ENCODE measurements at regions not wholly inside any gene's neighbourhood (a gene's known extent, or its start where the extent isn't known, plus 50 kb on each side); places are given as distances from the start of the nearest gene placed in this dataset.

- no peaks in the 10 kb centered on the region for H3K4me1 ChIP-seq (ENCODE audit: insufficient read depth, low read length)
- no peaks in the 10 kb centered on the region for H4K20me1 ChIP-seq (ENCODE audit: low read length)
These were observed 204.9 kb upstream of the FOXF1 start for GRCh38 chr16:86305440-86305839.

DNA sequence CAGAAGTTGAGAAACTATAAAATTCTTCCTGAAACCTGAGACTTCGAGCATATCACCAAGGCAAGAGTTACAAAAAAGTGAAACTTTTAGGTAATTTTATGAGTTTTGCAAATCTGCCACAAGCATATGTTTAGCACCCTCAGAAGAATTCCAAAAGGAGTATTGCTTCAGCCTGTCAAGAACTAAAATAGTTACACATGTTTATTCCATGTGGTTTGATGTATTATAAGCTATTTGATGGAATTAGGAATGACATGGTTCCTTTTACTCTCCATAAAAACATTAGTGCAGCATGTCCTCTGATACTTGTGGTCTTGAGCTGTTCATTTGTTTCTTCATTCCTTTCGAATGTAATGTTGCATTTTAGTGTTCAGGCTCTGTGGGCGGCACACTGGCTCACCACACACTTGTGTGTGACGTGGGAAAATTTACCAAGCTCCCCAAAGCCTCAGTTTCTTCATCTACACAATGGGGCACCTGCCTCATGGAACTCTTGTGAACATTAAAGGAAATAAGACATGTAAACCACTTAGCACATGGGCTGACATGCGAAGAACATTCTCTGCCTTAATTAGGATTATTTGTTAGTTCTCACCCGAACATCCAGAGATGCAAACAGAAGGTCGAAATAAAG, 204.2 kb upstream of the FOXF1 start:
- no peaks in the 10 kb centered on the region for H3K9me3 ChIP-seq (ENCODE audit: low read length)
- ChIA-PET POLR2A (ENCODE audit: unreplicated experiment) (no interaction called here), CTCF (no interaction called here)
- no peak overlapping the region for H3K4me3 ChIP-seq (ENCODE audit: low read length)
- H4K20me1 ChIP-seq (ENCODE audit: low read length), result no peaks in the 10 kb centered on the region
- H3K4me2 ChIP-seq (ENCODE audit: low read length), result no peak overlapping the region
- no peak for ATAC-seq
- intact Hi-C loops (cut with micrococcal nuclease), result no loop called here
- H3K79me2 ChIP-seq (ENCODE audit: low read length), result no peaks in the 10 kb centered on the region
- BruUV-seq (replicated peaks), result no TSS peak
- no peak overlapping the region for H3K9ac ChIP-seq (ENCODE audit: low read length)
- no peaks in the 10 kb centered on the region for H3F3A ChIP-seq (ENCODE audit: low read length, unreplicated experiment)
- DNase-seq, result no peak
- H2AFZ ChIP-seq (ENCODE audit: low read length), result no peak overlapping the region
- no peaks in the 10 kb centered on the region for H3K36me3 ChIP-seq (ENCODE audit: low read depth, low read length)
- peaks cover 78% of the 10 kb centered on the region for H3K27me3 ChIP-seq (ENCODE audit: low read length)
- no peaks in the 10 kb centered on the region for H3K4me1 ChIP-seq (ENCODE audit: insufficient read depth, low read length)
- TF ChIP-seq EZH2 (IDR thresholded peaks at IDR 0.05; ENCODE audit: low read length, unreplicated experiment) (no peak), EZH2phosphoT487 (IDR thresholded peaks at IDR 0.05; ENCODE audit: borderline replicate concordance, low read length) (no peak)
- TF ChIP-seq, protein P1, sequence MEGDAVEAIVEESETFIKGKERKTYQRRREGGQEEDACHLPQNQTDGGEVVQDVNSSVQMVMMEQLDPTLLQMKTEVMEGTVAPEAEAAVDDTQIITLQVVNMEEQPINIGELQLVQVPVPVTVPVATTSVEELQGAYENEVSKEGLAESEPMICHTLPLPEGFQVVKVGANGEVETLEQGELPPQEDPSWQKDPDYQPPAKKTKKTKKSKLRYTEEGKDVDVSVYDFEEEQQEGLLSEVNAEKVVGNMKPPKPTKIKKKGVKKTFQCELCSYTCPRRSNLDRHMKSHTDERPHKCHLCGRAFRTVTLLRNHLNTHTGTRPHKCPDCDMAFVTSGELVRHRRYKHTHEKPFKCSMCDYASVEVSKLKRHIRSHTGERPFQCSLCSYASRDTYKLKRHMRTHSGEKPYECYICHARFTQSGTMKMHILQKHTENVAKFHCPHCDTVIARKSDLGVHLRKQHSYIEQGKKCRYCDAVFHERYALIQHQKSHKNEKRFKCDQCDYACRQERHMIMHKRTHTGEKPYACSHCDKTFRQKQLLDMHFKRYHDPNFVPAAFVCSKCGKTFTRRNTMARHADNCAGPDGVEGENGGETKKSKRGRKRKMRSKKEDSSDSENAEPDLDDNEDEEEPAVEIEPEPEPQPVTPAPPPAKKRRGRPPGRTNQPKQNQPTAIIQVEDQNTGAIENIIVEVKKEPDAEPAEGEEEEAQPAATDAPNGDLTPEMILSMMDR (conservative IDR thresholded peaks at IDR 0.05; ENCODE audit: low read depth, low read length), result no peak
- H3K9me2 ChIP-seq (replicated peaks; ENCODE audit: low read length), result no peaks in the 10 kb centered on the region
- H3K27ac ChIP-seq (ENCODE audit: low read length), result no peak overlapping the region

More at GRCh38 chr16:86305440-86305839, 204.9 kb upstream of the FOXF1 start:
- no peak for TF ChIP-seq EZH2 (IDR thresholded peaks at IDR 0.05; ENCODE audit: low read length, unreplicated experiment)
- TF ChIP-seq, protein P1 (conservative IDR thresholded peaks at IDR 0.05; ENCODE audit: low read depth, low read length), result no peak
- intact Hi-C loops (cut with micrococcal nuclease), result no loop called here
- no TSS peak for BruUV-seq (replicated peaks)
- POLR2A ChIA-PET (ENCODE audit: unreplicated experiment), result no interaction called here
- DNase-seq (no peak), ATAC-seq (no peak)
- H3K9ac ChIP-seq (ENCODE audit: low read length), result no peak overlapping the region
- no peaks in the 10 kb centered on the region for H3F3A ChIP-seq (ENCODE audit: low read length, unreplicated experiment)
- H3K9me2 ChIP-seq (replicated peaks; ENCODE audit: low read length), result no peaks in the 10 kb centered on the region
- no peaks in the 10 kb centered on the region for H3K9me3 ChIP-seq (ENCODE audit: low read length)
- no peak overlapping the region for H3K4me3 ChIP-seq (ENCODE audit: low read length)
- CTCF ChIA-PET, result no interaction called here
- H3K27ac ChIP-seq (ENCODE audit: low read length), result no peak overlapping the region
- no peak overlapping the region for H3K4me2 ChIP-seq (ENCODE audit: low read length)
- H2AFZ ChIP-seq (ENCODE audit: low read length), result no peak overlapping the region
- H3K79me2 ChIP-seq (ENCODE audit: low read length), result no peaks in the 10 kb centered on the region
- no peaks in the 10 kb centered on the region for H3K36me3 ChIP-seq (ENCODE audit: low read depth, low read length)
- H3K27me3 ChIP-seq (ENCODE audit: low read length), result peaks cover 77% of the 10 kb centered on the region

GRCh38 chr16:86306811-86307513, 203.4 kb upstream of the FOXF1 start:
- Histone ChIP-seq H3K4me1 (ENCODE audit: insufficient read depth, low read length) (no peaks in the 10 kb centered on the region), H3K27me3 (ENCODE audit: low read length) (peaks cover 75% of the 10 kb centered on the region), H3K4me2 (ENCODE audit: low read length) (no peak overlapping the region), H3K9ac (ENCODE audit: low read length) (no peak overlapping the region), H3K9me3 (ENCODE audit: low read length) (no peaks in the 10 kb centered on the region), H3K27ac (ENCODE audit: low read length) (no peak overlapping the region), H2AFZ (ENCODE audit: low read length) (no peak overlapping the region), H3K9me2 (replicated peaks; ENCODE audit: low read length) (no peaks in the 10 kb centered on the region), H3K4me3 (ENCODE audit: low read length) (no peak overlapping the region), H3K36me3 (ENCODE audit: low read depth, low read length) (no peaks in the 10 kb centered on the region), H3K79me2 (ENCODE audit: low read length) (no peaks in the 10 kb centered on the region), H4K20me1 (ENCODE audit: low read length) (no peaks in the 10 kb centered on the region), H3F3A (ENCODE audit: low read length, unreplicated experiment) (no peaks in the 10 kb centered on the region)
- TF ChIP-seq, protein P1 (conservative IDR thresholded peaks at IDR 0.05; ENCODE audit: low read depth, low read length), result no peak
- TF ChIP-seq EZH2 (IDR thresholded peaks at IDR 0.05; ENCODE audit: low read length, unreplicated experiment) (no peak), EZH2phosphoT487 (IDR thresholded peaks at IDR 0.05; ENCODE audit: borderline replicate concordance, low read length) (no peak)
- no TSS peak for BruUV-seq (replicated peaks)
- intact Hi-C loops (cut with micrococcal nuclease), result no loop called here
- DNase-seq (no peak), ATAC-seq (no peak)
- CTCF ChIA-PET, result no interaction called here
- POLR2A ChIA-PET (ENCODE audit: unreplicated experiment), result no interaction called here

All from PC-3 (cell line).